GM19240 (cell line): ENCODE measurements at regions not wholly inside any gene's neighbourhood (a gene's known extent, or its start where the extent isn't known, plus 50 kb on each side); places are given as distances from the start of the nearest gene placed in this dataset.

ENCODE experiments used
- DNase-seq: peaks from one replicate; pipeline ENCODE4 v3.0.0; 2011; ENCODE audit warnings: low spot score; ENCODE audit not compliant: insufficient read length

GRCh38 chrX:109842611-109843010, 109.6 kb upstream of the ACSL4 start:
- no peak for DNase-seq

GRCh38 chrX:109843963-109844751, 111.1 kb upstream of the ACSL4 start:
- no peak for DNase-seq

GRCh38 chrX:109844986-109845385, 111.9 kb upstream of the ACSL4 start:
- DNase-seq = no peak

- DNase-seq = no peak
Measured at GRCh38 chrX:109845996-109846395, 112.9 kb upstream of the ACSL4 start.

GRCh38 chrX:109847257-109848187, 114.5 kb upstream of the ACSL4 start:
- no peak for DNase-seq

- no peak for DNase-seq
Measured at GRCh38 chrX:109848461-109849050, 115.5 kb upstream of the ACSL4 start.

- DNase-seq = no peak
Measured at GRCh38 chrX:109854096-109854495, 121.0 kb upstream of the ACSL4 start.

- no peak for DNase-seq
Measured at GRCh38 chrX:109855501-109855900, 122.4 kb upstream of the ACSL4 start.

- no peak for DNase-seq
Measured at GRCh38 chrX:109856974-109857373, 123.9 kb upstream of the ACSL4 start.

GRCh38 chrX:109857584-109858228, 124.6 kb upstream of the ACSL4 start:
- DNase-seq = no peak

- DNase-seq = no peak
Measured at GRCh38 chrX:109858602-109859341, 125.7 kb upstream of the ACSL4 start.

GRCh38 chrX:109859651-109860050, 126.6 kb upstream of the ACSL4 start:
- DNase-seq = no peak

GRCh38 chrX:109862433-109862832, 129.4 kb upstream of the ACSL4 start:
- no peak for DNase-seq

- DNase-seq = no peak
Measured at GRCh38 chrX:109863811-109864210, 130.8 kb upstream of the ACSL4 start.

GRCh38 chrX:109871121-109871888, 131.6 kb upstream of the TMEM164 start:
- DNase-seq = no peak

- DNase-seq = no peak
Measured at GRCh38 chrX:109872021-109872732, 130.7 kb upstream of the TMEM164 start.

GRCh38 chrX:109873574-109873973, 129.3 kb upstream of the TMEM164 start:
- no peak for DNase-seq

- DNase-seq = no peak
Measured at GRCh38 chrX:109873983-109874382, 128.9 kb upstream of the TMEM164 start.

- DNase-seq = no peak
Measured at GRCh38 chrX:109874548-109874947, 128.4 kb upstream of the TMEM164 start.
